ENCODE measurements at regions not wholly inside any gene's neighbourhood (a gene's known extent, or its start where the extent isn't known, plus 50 kb on each side); places are given as distances from the start of the nearest gene placed in this dataset.

GRCh38 chr5:4420681-4421080, 719.4 kb upstream of the ADAMTS16 start:
- DNase-seq: no peak

- no peak for DNase-seq
Measured at GRCh38 chr5:4422247-4422646, 717.9 kb upstream of the ADAMTS16 start.

- no peak for DNase-seq
Measured at GRCh38 chr5:4424895-4425294, 715.2 kb upstream of the ADAMTS16 start.

- DNase-seq: no peak
Measured at GRCh38 chr5:4440536-4440935, 699.6 kb upstream of the ADAMTS16 start.

GRCh38 chr5:4442221-4442620, 697.9 kb upstream of the ADAMTS16 start:
- DNase-seq: no peak

GRCh38 chr5:4447657-4448056, 692.5 kb upstream of the ADAMTS16 start:
- DNase-seq: no peak

- no peak for DNase-seq
Measured at GRCh38 chr5:4453655-4454054, 686.5 kb upstream of the ADAMTS16 start.

- DNase-seq: no peak
Measured at GRCh38 chr5:4479426-4479825, 660.7 kb upstream of the ADAMTS16 start.

GRCh38 chr5:4480528-4481349, 659.4 kb upstream of the ADAMTS16 start:
- DNase-seq: no peak

GRCh38 chr5:4487581-4487980, 652.5 kb upstream of the ADAMTS16 start:
- no peak for DNase-seq

- DNase-seq: no peak
Measured at GRCh38 chr5:4511996-4512656, 628.0 kb upstream of the ADAMTS16 start.

GRCh38 chr5:4513381-4513780, 626.7 kb upstream of the ADAMTS16 start:
- DNase-seq: no peak

- DNase-seq: no peak
Measured at GRCh38 chr5:4514067-4514648, 626.0 kb upstream of the ADAMTS16 start.

GRCh38 chr5:4518903-4519672, 621.0 kb upstream of the ADAMTS16 start:
- DNase-seq: no peak

- DNase-seq: no peak
Measured at GRCh38 chr5:4520559-4520958, 619.6 kb upstream of the ADAMTS16 start.

GRCh38 chr5:4523038-4523437, 617.1 kb upstream of the ADAMTS16 start:
- no peak for DNase-seq

- no peak for DNase-seq
Measured at GRCh38 chr5:4531756-4532704, 608.1 kb upstream of the ADAMTS16 start.

- DNase-seq: no peak
Measured at GRCh38 chr5:4532705-4533080, 607.4 kb upstream of the ADAMTS16 start.

- no peak for DNase-seq
Measured at GRCh38 chr5:4533457-4534105, 606.5 kb upstream of the ADAMTS16 start.

- DNase-seq: no peak
Measured at GRCh38 chr5:4537489-4537888, 602.6 kb upstream of the ADAMTS16 start.

GRCh38 chr5:4540375-4541173, 599.6 kb upstream of the ADAMTS16 start:
- no peak for DNase-seq
